SH-SY5Y (cell line): ENCODE measurements at regions not wholly inside any gene's neighbourhood (a gene's known extent, or its start where the extent isn't known, plus 50 kb on each side); places are given as distances from the start of the nearest gene placed in this dataset.

Experiments
- GATA2 ChIP-seq: IDR thresholded peaks from 2 replicates; pipeline ENCODE4 v1.6.1; 2011; ENCODE audit warnings: mild to moderate bottlenecking, low read depth, low read length
- GATA3 ChIP-seq: IDR thresholded peaks from 2 replicates; pipeline ENCODE4 v1.6.1; 2011; ENCODE audit warnings: low read depth, mild to moderate bottlenecking, low read length, moderate library complexity

DNA sequence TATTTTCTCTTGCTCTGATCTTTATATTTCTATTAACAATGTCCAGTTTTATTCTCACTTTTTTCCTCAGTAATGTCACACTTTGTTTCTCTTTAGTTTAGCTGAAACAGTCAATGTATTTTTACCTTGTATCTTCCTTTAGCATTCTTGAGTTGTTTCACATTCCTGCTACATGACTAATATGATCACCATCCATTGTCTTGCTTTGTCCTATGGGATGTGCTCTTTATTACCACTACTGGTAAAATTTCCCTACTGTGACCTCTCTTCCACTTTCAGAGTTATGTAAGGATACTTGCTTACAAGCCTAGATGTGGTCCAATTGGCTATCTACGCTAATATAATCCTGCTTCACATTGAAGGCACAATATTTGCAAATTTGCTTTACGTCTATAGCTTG lies 457.9 kb downstream of the PIK3C3 start:
- no peak for TF ChIP-seq GATA3

DNA sequence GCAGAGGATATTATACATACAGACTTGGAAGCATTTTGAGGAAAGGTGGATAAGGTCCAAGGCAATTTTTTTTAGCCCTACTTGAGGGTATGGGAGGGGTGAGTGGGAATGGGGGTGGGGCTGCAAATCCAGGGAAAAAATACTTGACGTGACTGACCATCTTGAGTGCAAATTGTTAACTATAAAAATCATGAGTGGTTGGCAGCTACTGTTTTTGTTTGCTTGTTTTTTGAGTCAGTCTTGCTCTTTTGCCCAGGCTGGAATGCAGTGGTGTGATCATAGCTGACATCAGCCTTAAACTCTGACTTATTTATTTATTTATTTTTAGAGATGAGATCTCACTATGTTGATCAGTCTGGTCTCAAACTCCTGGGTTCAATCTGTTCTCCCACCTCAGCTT lies 458.8 kb downstream of the PIK3C3 start:
- TF ChIP-seq GATA3 (no peak), GATA2 (no peak)

DNA sequence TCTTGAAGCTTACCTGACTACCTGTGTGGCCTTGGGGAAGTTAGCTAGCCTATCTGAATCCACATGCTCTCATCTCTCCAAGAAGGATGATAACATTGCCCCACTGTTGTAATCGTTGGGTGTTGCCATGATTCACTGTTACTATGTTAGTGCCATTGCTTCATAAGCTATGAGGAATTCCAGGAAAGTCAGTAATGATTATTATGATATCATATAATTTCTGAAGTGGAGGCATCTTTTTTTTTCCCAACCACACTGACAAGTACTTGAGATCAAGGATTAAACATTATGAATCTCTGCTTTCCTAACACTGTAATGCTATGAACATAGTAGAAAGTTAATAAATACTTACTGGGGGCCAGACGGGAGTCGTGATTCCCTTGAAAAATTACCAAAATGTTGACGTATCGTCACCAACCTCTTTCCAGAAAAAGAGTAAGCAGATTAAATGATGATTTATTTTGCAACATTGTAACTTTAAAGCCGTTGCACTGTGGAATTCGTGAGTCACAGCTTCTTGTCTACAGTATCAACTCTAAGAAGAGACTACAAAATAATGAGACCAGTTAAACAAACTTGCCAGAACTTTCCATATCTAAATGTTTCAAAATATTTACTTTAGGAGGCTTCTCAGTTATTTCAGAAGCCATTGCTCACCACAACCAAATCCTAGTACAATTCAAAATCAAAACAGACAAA lies 459.9 kb downstream of the PIK3C3 start:
- no peak for TF ChIP-seq GATA3
- no peak for TF ChIP-seq GATA2

DNA sequence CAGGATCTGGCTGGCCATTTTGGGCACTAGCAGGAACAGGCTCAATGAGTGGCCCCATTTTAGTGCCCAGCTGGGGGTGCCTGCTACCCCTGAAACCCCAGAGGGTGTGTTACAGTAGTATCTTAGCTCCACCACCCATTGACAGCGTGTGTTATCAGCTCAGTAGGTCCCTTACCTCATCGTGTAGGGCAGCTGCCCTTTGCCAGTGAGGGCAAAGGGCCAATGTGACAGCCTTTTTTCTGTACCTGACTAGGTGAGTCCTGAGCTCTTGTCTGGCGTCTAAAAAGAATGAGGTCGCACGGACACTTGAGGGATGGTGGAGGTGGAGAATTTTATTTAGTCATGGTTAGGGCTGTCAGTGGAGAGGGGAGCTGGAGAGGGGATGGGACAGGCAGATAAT lies 462.2 kb downstream of the PIK3C3 start:
- no peak for TF ChIP-seq GATA3
- TF ChIP-seq GATA2: no peak

DNA sequence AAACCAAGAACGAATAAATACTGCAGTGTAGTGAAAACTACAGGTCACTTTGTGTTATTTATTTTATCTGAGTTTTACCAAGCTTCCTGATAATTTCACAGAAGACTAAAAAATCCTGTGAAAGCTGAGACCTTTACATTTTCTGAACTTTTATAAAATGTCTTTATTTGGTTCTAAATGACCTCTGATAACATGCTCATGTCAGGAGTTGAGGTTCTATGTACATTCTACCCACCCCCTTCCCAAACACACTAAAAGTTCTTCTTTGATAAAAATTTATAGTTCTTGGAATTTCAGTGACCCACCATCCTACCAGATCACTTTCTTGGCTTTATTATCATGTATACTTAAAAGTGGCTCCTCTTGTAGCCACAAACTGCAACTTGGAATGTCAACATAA lies 463.1 kb downstream of the PIK3C3 start:
- TF ChIP-seq GATA3: no peak
- no peak for TF ChIP-seq GATA2

DNA sequence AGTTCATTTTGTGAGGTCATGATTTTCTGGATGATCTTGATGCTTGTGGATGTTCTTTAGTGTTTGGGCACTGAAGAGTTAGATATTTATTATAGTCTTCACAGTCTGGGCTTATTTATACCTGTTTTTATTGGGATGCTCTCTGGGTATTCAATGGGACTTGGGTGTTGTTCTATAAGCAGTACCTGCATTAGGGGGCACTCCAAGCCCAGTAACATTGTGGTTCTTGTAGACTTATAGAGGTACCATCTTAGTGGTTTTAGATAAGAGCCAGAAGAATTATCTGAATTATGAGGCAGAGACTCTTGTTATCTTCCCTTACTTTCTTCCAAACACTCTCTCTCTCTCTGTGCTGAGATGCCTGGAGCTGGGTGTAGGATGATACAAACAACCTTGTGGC lies 470.0 kb downstream of the PIK3C3 start:
- TF ChIP-seq GATA2 (no peak), GATA3 (no peak)

DNA sequence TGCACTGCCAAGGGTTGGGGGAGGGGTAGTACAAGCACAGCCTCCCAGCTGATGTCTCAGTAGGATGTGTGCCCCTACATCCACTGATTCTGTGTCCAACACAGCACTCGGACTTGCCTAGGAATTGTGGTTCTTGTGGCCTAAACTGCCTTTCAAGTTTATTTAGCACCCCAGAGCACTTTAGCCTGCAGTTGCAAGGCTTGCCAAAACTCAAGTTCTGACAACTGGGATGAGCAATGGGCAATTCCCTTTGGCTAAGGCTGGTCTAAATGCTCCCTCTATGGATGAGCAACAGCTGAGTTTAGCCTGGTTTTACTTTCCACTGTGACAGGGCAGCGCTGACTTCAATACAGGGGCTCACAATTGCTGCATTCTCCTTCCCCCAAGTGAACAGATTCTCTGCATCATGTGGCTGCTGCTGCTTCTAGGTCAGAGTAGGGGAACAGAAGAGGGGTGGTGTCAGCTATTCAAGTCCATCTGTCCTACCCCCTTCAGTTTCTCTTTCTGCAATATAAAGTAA lies 471.5 kb downstream of the PIK3C3 start:
- no peak for TF ChIP-seq GATA3
- TF ChIP-seq GATA2: no peak

DNA sequence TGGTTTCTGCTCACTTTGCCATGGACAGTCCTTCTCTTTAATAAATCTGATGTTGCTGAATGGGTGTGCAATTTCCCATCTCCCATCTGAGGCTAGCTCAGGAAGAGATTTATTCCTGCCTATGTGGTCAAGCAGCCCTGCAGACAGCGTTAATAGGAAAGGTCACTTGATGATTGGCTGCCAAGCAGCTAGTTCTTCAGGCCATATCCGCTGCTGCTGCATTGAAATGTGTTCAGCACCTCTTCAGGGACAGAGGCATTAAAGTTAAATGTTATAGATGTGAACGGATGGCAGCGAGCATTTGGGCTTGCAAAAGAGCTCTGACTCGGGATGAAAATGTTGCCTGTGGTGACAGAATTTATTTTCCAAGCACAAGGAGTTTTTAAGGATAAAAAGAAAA lies 474.2 kb downstream of the PIK3C3 start:
- TF ChIP-seq GATA2 (no peak), GATA3 (no peak)

DNA sequence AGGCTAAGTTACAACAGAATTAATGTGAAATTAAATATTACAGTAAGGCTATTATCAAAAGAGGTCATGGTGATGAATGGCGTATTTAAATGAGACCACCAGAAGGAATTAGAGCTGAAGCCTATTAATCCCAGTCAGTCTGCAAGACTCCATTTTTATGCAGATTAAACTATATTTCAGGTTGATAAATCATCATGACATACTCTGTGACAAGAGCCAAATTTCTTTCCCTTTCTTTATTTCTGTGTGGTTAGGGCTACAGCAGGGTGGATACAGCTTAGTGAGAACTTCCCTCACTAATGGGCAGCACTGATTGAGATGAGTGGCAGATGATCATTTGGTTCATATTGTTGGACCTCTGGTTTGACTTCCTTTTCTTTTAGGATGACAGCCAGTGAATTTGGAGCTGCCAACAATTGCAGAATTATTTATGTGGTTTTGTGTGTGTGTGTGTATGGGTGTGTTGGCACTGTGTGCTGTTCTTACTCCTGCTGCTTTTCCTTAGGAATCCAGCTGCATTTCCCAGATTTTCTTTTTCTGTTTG lies 481.3 kb downstream of the PIK3C3 start:
- TF ChIP-seq GATA3: no peak
- no peak for TF ChIP-seq GATA2

DNA sequence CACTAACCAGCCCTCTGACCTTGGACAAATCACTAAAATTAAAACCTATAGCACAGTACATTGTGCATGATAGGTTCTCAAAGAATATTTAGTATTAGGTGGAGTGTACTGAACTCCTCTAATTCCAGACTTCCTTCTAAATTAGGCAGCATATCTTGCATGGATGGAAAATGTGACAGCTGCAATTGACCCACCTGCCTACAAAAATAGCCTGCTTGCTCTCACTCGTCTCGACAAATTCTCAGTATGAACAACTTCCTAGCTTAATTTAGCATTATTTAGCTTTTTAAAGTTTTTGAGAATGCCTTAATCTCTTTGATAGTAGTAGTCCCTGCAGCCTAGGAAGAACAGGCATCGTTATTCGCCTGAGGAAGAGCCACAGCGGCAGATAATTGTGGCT lies 482.0 kb downstream of the PIK3C3 start:
- TF ChIP-seq GATA2: no peak

DNA sequence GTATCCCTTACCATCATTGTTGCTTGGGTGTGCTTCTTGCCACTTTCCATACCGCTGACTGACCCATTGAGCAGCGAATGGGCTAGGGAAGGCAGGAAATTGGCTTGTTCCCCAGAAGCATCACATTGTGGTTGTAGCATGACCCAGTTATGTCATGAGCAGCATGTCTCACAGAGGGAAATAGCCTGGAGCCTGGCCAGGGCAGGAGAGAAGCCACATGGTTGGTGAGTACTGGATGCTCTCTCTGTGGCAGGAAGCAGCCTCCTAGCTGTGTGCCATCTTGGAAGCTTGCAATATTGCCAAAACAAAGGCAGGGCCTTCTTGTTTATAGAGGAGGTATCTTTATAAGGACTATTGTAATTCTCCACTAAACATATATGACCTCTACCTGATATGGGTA lies 482.6 kb downstream of the PIK3C3 start:
- TF ChIP-seq GATA3: no peak
- TF ChIP-seq GATA2: no peak

DNA sequence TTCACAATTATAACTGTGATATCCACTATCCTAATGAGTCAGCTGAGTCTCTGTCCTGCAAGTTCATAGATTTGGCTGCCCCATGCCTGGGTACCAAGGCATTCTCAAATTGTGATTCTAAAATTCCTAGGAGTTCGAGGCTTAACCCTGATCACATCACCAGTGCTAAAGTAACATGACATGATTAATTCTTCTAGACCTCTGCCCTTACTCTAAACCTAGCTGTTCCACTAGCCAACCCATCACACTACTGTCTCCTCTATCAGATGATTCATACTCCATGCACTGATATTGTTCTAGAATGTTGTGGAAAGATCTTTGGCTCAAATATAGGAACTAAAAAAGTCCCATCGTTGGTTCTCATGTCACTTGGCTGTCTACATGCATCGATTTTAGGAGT lies 487.6 kb downstream of the PIK3C3 start:
- TF ChIP-seq GATA2: no peak
- TF ChIP-seq GATA3: no peak

DNA sequence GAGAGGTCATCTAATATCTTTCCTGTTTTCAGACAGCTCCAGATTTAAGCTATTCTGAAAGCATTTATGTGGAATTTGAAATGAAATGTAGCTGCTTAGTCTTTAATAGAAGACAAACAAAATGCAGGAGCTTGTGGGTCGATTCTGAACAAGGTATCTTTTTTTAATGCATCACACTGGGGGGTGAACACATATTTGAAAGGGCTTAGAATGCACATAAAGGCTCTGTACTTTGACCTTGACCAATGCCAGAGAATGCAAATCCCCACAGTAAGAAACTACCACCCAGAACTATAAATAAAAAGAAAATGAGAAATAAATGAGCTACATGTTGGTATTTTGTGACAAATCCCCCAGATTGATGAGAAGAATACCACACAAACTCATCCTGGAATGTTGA lies 489.3 kb downstream of the PIK3C3 start:
- TF ChIP-seq GATA3: no peak
- TF ChIP-seq GATA2: no peak

DNA sequence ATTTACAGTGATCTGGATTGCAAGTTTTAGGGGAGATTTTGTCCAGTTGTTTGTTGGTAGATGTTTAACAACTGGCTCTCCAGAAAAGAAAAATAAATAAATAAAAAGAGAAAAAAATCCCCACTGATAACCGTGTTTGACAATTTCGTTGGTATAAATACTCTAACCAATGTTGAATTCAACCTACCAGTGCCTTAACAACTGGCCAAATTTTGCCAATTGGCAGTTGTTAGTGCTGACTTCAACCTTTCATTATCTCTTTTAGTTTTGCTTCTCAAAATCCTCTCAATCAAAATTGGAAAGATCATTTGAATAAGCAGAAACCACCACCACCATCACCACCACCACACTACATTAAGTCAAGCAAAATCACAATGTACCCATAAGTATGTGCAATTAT lies 490.3 kb downstream of the PIK3C3 start:
- TF ChIP-seq GATA2 (no peak), GATA3 (no peak)

DNA sequence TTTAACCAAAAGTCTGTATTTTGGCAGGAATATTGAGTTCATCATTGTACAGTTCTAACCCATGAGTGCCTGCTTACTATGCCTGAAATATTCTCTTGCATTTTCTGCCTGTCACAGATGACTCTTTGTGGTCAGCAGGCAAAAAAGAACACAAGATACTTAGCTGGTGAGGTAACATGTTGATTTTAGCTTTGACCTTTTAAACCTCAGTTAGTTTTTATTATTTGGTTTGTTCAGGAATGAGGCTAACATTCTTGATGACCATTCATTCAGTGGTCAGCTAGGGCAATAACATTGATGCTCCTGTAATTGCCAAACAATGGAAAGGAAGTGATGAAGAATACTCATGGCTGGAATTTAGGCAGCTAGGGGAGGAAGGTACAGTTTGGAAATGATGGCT lies 491.2 kb downstream of the PIK3C3 start:
- no peak for TF ChIP-seq GATA2
- no peak for TF ChIP-seq GATA3

DNA sequence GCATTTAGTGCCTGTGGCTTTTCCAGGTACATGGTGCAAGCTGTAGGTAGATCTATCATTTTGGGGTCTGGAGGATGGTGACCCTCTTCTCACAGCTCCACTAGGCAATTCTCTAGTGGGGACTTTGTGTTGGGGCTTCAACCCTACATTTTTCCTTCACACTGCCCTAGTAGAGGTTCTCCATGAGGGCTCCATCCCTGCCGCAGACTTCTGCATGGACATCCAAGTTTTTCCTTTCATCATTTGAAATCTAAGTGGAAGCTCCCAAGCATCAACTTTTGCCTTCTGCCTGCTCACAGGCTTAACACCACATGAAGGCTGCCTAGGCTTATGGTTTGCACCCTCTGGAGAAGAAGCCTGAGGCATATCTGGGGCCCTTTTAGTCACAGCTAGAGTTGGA lies 492.7 kb downstream of the PIK3C3 start:
- TF ChIP-seq GATA3 (no peak), GATA2 (no peak)
